Fibroblast of gingiva (primary cell): ENCODE measurements at regions not wholly inside any gene's neighbourhood (a gene's known extent, or its start where the extent isn't known, plus 50 kb on each side); places are given as distances from the start of the nearest gene placed in this dataset.
A peak's percentile ranks its signal among the peaks of the same experiment; 100 is the strongest.
"Not testable (repeated sequence)": the region's sequence is repeated elsewhere in the genome, so short reads cannot be mapped to it uniquely, and the experiment has no call there.

Source experiments
- DNase-seq: peaks from one replicate; pipeline ENCODE4 v3.0.0-alpha.2; 2011; ENCODE audit warnings: low read depth

DNA sequence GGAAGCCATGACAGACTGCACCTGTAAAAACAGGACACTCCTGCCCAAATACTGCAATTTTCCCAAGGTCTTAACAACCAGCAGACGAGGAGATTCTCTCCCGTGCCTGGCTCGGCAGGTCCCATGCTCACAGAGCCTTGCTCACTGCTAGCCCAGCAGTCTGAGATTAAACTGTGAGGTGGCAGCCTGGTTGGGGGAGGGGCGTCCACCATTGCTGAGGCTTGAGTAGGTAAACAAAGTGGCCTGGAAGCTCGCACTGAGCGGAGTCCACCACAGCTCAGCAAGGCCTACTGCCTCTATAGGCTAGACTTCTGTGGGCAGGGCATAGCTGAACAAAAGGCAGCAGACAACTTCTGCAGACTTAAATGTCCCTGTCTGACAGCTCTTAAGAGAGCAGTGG is 80.3 kb downstream of the ANXA5 start:
- not testable (repeated sequence) for DNase-seq

- DNase-seq: no peak
Observed at GRCh38 chr4:121614101-121614500, 82.7 kb downstream of the ANXA5 start.

DNA sequence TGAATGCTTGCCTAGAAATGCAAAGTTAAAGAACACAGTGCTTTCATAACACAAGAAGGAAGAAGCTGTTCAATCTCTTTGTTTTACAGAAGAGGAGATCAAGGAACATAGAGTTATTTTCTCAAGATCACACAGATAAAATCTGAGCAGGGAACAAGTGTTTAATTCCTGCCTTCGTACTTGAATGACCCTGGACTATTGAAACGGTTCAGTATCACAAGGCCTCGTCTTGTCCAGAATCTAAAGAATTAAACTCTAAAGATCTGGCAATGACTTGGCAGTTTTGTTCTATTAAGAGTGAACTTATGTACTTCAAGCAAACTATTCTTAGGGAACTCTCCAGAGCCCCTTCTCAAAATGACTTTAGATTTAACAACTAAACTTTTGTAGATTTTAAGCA is 97.7 kb downstream of the ANXA5 start:
- DNase-seq: no peak

DNA sequence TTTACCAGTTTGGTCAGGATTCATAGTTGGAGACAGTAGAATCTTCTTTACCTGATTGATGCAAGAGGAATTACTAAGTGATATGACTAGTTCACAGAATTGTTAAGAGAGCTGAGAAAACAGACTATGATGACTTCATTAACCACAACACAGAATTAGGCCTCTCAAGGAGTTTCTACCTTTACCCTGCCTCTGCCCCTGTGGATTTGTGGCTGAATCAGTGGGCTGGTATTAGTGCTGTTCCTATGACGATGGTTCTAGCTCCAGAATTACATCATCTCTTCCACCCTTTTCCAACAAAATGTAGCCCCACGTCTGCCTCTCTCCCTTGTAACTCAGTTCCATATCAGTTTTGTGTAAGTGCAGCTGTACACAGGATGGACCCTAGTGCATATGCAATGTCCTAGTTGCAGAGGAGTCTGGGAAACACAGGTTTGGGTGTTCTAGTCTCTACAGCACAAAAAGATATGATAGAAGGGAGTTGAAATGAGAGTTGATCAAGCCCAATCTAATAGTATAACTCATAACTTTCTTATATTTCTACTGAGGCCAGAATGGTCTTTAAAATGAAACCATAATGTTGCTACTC is 99.3 kb downstream of the ANXA5 start:
- DNase-seq: no peak

GRCh38 chr4:121594796-121595526 is 101.8 kb downstream of the ANXA5 start:
- peak; percentile 68 for DNase-seq

- no peak for DNase-seq
Observed at GRCh38 chr4:121593760-121594159, 103.0 kb downstream of the ANXA5 start.

- DNase-seq: not testable (repeated sequence)
Observed at GRCh38 chr4:121592257-121592656, 104.5 kb downstream of the ANXA5 start.

DNA sequence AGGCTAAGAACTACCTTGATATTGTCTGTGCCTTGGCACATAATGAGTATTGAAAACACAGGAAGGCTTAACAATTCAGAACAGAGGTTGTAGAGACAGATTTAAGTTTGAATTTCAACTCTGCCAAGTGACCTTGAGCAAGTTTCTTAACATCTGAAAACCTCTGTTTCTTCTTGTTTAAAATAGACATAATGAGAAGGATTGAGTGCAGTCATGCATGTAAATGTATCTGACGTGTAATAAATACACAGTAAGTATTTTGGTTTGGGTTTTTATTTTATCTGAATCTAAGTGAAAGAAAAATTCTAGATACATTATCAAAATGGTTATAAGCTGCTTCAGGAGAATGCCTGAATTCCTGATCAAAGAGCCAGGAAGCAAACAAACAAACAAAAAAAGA is 111.9 kb downstream of the ANXA5 start:
- DNase-seq: no peak

GRCh38 chr4:121583396-121583795 is 113.4 kb downstream of the ANXA5 start:
- no peak for DNase-seq

DNA sequence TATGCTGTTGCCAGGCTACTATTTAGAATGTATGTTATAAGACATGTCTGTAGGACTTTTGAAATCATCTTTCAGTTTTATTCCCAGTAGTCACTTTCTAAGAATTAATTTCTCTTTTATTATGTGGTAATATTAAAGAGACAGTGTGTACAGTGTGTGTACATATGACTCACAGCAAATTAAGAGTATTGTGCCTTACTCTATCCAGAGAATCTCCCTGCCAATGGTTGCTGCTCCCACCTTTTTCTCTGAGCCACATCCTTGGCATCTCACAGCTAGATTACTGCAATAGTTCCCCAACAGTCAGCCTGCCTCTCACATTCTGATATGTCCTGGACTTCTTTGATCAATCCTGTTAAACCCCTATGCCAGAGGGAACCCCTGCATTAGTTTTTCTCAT is 114.5 kb downstream of the ANXA5 start:
- no peak for DNase-seq

DNA sequence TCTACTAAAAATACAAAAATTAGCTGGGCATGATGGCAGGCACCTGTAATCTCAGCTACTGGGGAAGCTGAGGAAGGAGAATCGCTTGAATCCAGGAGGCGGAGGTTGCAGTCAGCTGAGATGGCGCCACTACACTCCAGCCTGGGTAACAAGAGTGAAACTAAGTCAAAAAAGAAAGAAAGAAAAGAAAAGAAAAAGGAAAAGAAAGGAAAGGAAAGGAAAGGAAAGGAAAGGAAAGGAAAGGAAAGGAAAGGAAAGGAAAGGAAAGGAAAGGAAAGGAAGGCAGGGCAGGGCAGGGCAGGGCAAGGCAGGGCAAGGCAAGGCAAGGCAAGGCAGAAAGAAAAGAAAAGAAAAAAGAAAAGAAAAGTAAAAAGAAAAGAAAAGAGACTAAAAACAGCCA is 121.4 kb downstream of the ANXA5 start:
- not testable (repeated sequence) for DNase-seq

DNA sequence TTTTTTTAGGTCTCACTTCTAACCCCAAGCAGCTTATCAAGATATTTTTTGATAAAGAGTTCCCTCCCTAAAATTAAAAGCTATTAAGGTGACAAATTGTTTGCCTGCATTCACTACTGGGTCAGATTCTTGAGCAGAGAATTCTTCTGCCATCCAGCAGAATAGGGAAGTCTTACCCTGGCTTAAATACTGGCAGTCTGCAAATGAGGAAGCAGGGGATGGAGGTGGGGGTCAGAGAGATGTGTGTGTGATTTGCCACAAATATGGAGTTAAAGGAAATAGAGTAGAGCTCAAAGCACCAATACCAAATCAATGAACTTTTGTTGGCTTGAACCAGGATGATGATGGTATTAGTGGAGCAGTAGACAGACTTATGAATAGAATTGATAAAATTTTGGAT is 122.2 kb downstream of the ANXA5 start:
- DNase-seq: no peak

DNA sequence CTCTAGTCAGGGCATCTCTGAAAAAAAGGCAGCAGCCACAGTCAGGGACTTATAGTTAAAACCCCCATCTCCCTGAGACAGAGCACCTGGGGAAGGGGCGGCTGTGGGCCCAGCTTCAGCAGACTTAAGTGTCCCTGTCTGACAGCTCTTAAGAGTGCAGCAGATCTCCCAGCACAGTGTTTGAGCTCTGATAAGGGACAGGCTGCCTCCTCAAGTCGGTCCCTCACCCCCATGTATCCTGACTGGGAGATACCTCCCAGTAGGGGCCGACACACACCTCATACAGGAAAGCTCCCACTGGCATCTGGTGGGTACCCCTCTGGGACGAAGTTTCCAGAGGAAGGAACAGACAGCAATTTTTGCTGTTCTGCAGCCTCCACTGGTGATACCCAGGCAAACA is 129.0 kb downstream of the ANXA5 start:
- DNase-seq: no peak

- no peak for DNase-seq
Observed at GRCh38 chr4:121564840-121565375, 131.9 kb downstream of the ANXA5 start.

GRCh38 chr4:121562811-121563210 is 134.0 kb downstream of the ANXA5 start:
- no peak for DNase-seq

GRCh38 chr4:121555315-121556107 is 141.3 kb downstream of the ANXA5 start:
- peak; percentile 41 for DNase-seq

DNA sequence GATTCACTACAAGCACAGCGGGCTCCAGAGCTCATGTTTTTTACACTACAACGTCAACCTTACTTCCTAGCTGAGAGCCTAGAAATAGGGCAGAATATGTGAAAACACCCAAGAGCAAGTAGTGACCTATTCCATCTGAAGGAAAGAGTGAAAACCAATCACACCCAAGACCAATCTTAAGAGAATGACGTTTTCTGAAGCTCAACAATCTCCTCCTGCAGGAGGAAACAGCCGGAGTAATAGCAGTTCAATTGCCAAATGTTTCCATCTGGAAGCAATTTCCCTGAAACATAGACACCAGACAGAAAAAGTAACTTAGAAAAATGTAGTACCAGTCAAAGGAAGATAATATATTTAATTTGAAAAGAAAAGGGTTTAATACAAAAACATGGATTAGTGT is 142.4 kb downstream of the ANXA5 start:
- peak; percentile 61 for DNase-seq

GRCh38 chr4:121551881-121552280 is 144.9 kb downstream of the ANXA5 start:
- DNase-seq: peak; percentile 18

- DNase-seq: no peak
Observed at GRCh38 chr4:121551271-121551670, 145.5 kb downstream of the ANXA5 start.

DNA sequence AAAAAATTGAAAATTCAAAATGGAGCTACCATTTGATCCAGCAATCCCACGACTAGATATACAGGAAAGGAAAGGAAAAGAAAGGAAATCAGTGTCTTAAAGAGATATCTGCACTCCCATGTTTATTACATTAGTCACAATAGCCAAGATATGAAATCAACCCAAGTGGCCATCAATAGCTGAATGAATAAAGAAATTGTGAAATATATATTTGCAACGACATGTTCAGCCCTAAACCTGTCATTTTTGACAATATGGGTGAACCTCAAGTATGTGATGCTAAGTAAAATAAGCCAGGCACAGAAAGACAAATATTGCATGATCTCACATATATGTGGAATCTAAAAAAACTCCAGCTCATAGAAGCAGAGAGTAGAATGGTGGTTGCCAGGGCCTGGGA is 155.1 kb downstream of the ANXA5 start:
- DNase-seq: no peak

- DNase-seq: no peak
Observed at GRCh38 chr4:121535351-121535750, 154.5 kb upstream of the QRFPR start.

GRCh38 chr4:121534187-121534586 is 153.4 kb upstream of the QRFPR start:
- DNase-seq: no peak

- DNase-seq: no peak
Observed at GRCh38 chr4:121526509-121526908, 145.7 kb upstream of the QRFPR start.
